HTR-8/SVneo (cell line): ENCODE measurements at regions not wholly inside any gene's neighbourhood (a gene's known extent, or its start where the extent isn't known, plus 50 kb on each side); places are given as distances from the start of the nearest gene placed in this dataset.

Source experiments
- DNase-seq: peaks from one replicate; pipeline ENCODE4 v3.0.0; 2011; ENCODE audit warnings: low spot score, mixed read lengths; ENCODE audit not compliant: insufficient read length
- FAIRE-seq: peaks from 2 replicates; lab custom pipeline; 2011; peaks lifted over from hg19 to GRCh38; lab: Jason Lieb, UNC

DNA sequence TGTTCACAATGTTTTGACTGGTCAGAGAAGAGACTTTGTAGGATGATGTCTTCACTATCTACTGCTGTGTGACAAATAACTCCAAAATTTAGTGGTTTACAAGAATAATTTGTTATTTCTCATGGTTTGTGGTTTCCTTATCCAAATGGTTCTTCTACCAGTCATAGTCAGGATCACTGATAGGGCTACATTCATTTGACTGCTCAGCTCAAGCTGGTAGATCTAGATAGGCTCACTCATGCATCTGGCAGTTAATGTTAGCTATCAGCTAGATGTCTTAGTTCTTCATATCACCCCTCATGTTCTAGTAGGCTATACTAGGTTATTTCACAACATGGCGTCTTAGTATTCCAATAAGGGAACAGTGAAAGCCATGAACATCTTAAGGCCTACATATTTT, 131.0 kb downstream of the ID4 start:
- DNase-seq: no peak
- FAIRE-seq: no peak

DNA sequence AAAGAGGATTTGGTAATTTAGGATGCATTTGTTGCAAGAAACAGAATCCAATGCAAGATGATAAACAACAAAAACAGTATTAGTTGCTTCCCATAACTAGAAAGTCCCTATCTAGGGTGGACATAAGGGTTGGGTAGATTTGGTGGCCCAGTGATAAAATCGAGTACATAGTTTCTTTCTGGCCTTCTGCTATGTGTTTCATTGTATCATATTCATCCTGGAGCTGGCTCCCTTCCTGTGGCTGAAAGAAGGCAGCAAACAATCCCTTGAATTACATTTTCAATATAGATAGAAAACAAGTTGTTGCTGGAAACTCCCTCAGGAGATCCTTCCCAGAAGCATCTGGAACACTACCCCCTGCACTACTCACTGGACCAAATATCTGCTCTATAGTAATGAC, 135.1 kb downstream of the ID4 start:
- FAIRE-seq (no peak), DNase-seq (no peak)

DNA sequence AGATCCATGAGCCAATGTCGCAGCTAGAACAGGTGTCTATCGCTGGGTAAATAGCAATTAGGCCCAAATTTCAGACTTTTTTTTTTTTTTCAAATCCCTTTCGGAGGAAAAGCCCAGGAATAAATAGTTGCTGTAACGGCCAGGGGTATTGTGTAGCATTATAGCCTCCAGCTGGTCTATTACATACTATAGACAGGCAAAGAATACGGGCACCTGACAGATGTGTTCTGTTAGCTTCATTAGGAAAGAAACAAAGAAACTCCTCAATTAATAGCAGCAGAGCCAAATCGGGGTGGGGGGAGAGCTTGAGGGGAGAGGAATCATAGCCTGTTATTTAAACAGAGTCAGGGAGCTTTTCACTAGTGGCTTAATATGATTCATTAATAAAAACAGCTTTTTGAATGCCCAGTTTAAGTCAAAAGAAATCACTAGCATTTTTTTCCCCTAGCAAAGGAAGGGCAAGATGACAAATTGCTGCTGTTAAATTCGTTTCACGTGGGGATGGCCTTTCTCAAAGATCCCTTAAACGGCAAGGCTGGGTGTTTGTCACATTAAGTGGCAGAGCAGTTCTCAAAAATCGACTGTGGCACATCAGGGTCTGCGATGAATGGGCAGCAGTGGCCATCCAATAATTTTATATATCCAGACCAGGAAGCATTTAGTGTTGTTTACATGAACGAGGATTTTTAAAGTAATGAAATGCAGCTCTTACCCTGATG, 139.4 kb downstream of the ID4 start:
- FAIRE-seq (no peak), DNase-seq (no peak)

DNA sequence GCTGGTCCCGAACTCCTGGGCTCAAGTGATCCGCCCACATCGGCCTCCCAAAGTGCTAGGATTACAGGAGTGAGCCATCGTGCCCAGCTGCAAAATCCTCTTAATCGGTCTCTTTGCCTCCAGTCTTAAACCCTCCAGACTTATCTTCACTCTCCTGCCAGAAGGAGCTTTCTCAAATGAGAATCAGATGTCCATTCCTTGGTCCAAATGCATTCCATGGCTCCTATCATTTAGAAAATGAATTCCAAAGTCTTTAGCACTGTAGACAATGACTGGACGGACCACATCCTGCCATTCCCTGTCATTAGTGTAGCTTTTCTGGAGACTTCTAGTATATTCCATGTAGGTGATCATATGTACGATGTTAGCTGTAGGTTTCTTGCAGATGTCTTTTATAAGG, 141.9 kb downstream of the ID4 start:
- DNase-seq (no peak), FAIRE-seq (no peak)

DNA sequence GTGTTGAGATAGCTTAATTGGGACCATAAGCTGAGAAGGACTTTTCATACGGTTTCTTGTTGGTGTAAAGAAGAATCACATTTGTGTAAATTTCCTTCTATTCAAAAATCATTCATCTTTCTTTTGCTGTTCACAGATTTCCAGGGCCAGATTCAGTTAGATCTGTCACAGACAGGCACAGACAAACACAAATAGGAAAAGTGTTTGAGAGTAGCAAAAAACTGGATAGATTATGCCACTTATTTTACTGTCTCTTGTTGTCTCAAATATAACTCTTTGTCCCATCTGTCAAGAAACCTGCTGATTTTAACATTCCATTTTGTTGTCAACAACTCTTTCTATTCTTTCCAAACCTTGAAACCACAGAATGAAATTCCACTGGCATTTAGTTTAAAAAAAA, 142.8 kb downstream of the ID4 start:
- FAIRE-seq: no peak
- no peak for DNase-seq

DNA sequence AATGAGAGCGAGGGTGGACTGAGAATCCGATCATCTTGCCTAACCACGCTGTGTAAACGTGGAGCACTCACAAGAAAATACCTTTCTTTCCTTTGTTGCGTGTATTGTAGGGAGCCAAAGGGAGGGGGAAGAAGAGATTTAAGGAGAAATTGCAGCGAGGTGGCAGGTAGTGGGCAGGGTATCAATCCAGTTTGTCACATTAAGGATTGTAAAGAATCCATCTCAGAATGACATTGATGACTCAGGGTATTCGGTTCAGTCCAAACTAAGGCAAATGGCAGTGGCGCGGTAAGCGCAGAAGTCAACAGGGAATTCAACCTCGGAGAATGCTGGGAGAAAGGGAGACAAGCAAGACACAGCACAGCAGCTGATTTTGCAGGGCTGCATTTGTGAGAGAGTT, 146.2 kb downstream of the ID4 start:
- FAIRE-seq (no peak), DNase-seq (no peak)

DNA sequence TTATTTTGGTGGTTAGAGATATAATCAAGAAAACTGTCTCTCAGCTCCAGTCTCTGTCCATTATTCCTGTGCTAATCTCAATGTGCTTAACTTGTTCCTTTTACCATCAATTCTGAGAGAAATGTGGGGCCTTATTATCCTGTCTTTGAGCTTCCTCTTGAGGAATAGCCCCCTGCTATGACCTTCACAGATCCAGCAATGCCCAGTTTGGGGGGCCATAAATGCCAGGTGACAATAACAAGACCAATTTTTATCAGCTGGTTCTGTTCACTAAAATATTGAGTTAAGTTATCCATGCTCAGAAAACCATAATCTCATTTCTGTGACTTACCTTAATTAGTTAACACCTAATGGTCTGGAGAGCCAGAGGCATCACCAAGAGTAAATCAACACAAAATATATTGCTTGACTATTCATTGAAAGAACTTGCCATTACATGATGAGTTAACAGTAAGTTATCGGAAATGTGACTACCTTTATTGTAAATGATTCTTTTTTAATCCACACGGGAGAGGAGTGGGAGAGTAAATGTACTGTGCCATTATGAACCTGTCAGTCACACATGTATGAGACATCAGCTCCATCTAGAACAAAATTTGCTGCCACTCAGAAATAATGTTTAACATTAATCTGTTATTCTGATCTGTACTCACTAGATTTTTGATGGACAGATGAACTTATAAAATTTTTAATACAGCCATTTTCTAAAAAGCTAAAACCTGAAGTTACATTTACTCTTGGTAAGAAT, 149.7 kb downstream of the ID4 start:
- no peak for FAIRE-seq
- DNase-seq: no peak

DNA sequence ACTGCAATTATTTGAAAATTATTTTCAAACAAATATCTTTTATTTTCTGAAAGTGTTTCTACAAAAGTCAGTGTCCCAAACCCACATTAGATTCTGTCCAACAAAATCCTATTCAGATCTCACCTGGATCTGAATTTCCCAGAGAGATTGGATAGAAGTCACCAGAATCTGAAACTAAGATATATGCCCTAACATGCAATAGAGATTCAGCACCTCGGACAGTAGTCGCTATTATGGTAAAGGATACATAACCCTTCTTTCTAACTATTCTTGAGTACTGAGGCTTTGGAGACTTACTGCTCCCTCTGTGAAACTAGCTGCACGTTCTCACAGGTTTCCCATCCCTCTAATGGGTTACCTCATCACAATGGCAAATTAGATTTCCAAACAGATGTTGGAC, 151.4 kb downstream of the ID4 start:
- DNase-seq (no peak), FAIRE-seq (no peak)

DNA sequence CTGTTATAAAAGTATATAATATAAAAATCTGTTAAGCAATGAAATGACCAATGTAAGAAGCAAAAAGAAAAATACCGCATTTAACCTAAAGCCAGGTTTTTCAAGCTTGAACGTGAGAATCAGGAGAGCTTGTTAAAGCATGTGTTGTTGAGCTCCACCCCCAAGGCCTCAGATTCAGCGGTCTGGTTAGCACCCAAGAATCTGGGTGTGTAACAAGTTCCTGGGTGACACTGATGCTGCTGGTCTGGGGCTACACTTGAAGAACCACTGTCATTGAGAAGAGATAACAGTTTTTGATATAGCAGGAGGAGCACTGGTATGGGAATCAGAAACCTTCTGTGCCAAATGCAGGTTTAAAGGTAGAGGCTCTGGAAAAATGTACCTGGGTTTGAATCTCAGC, 154.0 kb downstream of the ID4 start:
- DNase-seq (no peak), FAIRE-seq (no peak)

DNA sequence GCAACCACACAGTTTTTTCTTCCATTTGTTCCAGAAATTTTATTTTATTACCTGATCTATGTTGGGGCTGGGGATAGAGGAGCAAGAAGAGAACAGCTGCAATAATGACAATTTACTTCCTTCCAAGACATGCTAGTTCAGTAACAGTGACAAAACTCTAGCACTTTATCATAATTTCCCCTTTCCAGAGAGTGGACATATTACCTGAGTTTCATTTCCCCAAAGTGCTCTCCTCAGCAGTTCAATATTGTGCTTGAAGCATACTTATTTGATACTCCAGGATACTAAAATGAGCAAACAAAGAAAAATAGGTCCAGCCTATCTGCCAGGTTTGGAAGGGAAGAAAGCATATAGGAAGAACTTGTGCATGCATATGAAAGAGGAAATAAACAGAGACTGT, 157.7 kb downstream of the ID4 start:
- DNase-seq (no peak), FAIRE-seq (no peak)

DNA sequence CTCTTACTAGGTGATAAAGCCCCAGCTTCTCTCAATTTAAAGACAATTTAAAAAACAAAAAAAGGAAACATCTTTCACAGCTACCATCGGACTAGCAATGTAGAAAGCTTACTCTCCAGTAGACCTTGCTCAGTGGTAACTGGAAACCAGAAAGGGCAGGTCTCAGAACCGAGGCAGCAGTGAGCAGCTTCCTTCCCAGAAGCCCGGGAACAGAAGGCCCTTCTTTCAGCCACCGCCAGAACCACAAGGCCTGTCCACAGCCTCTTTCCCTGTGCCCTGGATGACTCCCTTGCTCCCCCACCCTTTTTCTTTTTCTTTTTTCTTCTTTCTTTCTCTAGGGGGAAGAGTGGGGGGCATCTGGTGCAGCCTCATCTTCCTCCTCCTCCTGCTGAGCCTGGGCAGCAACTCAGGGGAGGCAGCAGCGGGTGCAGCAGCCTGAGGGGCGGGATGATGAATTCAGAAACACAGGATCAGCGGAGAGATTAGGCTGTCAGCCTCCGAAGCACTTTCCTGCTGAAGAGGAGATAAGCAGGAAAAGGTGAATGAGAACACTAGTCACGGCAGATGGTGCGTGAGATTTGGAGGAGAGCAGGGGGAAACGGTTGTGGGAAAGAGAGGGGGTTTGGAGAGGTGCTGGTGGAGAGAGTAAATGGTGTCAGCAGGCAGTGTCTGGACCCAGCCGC, 158.5 kb downstream of the ID4 start:
- no peak for DNase-seq
- no peak for FAIRE-seq

DNA sequence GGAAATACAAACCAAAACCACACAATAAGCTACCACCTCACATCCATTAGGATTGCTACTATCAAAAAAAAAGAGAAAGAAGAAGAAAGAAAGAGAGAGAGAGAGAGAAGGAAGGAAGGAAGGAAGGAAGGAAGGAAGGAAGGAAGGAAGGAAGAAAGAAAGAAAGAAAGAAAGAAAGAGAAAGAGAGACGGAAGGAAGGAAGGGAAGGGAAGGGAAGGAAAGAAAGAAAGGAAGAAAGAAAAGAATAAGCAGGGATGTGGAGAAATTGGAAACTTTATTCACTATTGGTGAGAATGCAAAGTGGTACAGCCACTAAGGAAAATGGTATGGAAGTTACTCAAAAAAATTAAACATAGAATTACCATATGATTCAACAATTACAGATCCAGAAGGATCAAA, 159.9 kb downstream of the ID4 start:
- DNase-seq (no peak), FAIRE-seq (no peak)

DNA sequence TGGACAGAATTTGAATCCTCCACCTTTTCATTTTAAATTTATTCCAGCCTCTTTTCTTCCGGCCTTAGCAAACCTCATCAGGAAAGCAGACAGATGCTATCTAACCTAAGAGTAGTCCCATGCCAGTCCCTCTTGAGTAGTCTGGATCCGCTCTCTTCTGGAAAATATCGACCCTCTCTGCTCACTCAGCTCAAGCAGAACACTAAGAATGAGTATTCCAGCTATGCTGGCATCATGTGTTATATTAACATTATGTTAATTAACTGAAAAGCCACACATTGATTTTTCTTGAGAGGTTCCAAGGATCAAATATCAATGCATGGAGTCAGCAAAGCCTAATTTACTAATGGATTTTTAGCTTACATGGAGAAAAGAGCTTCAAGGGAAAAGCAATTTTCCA, 161.4 kb downstream of the ID4 start:
- DNase-seq: no peak
- FAIRE-seq: no peak

DNA sequence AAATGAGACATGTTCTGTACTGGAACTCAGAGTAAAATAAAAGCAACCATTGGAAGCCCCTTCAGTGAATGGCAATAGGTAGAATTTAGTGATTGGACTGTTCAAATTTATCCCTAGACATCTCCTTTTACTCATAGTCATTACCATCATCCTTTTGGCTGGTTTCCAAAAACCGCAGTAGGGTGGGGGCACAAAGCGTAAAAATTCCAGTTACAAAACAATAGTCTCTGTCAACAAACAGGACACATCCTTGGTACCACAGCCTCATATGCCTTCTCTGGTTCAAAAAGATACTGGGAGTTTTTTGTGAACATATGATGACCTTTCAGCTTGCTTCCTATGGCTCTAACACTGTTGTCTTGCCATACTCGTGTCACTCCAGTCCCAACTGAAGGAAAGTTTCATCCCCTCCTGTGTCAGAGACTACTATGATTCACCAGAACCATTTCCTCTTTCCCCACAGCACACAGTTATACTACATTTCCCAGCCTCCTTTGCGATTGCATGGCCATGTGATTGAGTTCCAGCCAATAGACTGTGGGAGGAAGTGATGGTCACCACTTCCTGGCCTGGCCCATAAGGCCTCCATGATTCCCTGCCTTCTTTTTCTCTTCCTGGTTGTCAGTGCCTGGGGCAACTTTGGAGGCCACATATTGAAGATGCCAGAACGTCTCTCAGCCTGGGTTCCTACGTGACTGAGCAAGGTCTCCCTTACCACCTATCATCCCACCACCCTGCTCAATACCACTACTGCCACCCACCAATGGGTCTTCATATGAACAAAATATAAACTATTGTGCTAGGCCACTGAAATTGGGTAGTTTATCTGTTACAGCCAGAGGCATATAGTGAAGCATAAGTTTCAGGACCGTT, 162.4 kb downstream of the ID4 start:
- FAIRE-seq (no peak), DNase-seq (no peak)

DNA sequence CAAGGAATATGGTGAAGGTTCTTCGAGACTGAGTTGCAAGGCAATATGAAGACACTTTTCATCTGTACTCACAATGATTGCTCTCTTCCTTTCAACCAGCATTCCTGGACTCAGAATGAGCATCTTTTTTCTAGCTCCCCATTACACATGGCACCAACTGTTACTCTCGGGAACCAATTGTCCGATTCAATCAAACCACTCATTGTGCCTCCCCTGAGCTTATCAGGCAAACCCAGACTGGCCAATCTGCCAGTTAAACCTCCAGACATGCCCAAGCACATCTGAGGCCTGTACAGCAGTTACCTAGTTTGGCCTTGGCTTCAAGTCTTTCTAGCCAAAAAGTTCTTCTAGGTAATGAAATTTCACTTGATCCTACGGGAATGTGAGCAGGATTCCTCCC, 164.1 kb downstream of the ID4 start:
- DNase-seq (no peak), FAIRE-seq (peak; percentile 54)

DNA sequence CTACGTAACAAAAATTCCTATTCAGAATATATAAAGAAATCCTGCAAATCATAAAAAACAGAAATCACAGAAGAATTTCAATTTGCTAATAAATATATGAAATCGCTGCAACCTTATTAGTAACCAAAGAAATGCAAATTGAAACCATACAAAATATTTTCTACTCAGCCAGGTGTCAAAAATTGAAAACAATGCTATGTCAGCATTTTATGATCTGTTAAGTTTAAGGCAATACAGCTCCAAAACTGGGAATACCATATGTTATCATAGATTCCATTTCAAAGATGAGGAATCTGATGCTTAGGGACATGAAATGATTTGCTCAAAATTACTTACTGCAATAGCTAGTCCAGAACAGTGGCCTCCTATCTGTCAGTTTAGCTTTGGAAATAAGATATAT, 168.9 kb downstream of the ID4 start:
- no peak for FAIRE-seq
- DNase-seq: no peak

DNA sequence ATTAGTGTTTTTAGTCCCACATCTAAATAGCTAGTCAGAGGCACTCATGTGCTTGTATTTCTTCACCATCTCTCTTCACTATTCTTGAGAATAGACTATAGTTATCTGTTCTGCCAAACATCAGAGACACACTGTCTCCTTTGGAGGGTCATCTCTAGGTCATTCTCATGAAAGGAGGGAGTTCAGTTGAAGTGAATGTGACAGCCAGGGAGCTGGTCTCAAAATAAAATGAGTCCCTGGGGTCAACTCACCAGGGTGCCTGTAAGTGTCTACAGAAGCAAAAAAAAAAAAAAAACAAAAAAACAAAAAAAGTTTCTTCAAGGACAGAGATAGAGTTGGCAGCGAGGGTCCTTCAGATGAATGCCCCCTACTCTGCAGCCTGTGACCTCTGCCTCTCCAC, 171.0 kb downstream of the ID4 start:
- FAIRE-seq (no peak), DNase-seq (no peak)

DNA sequence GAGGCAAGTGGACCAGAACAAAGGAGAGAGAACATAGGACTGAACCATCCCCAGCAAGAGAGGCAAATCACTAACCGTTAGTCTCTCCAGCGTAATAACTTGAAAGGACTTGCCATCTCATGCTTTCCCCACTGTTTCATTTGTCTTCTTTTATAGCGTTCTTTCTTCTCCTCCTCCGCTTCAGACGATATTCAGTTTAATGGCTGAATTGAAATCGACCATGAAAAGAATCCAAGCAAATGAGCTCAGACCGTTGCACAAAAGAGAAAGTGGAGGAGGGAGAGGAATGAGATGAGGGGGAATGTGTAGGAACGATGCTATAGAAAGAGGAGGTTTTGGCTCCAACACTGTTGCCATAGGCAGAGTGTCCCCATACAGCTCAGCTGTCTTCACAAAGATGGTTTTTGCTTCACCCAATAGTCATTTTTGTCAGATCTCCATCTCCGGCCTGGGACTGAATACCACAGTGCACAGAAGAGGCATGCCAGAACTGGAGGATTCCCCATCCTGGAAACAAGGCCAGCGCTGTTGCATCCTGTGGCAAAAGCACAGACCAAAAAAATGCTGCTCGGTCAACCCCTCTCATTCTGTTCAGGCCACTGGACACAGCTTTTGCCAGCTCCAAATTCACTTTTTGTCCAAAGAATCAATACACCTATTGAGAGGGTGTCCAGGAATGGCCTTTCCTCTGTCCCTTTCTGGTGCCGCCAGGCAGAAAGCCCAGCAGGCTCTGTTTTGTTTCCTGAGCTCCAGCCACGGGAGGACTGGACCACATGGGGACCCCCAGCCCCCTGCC, 176.1 kb downstream of the ID4 start:
- no peak for FAIRE-seq
- DNase-seq: no peak

DNA sequence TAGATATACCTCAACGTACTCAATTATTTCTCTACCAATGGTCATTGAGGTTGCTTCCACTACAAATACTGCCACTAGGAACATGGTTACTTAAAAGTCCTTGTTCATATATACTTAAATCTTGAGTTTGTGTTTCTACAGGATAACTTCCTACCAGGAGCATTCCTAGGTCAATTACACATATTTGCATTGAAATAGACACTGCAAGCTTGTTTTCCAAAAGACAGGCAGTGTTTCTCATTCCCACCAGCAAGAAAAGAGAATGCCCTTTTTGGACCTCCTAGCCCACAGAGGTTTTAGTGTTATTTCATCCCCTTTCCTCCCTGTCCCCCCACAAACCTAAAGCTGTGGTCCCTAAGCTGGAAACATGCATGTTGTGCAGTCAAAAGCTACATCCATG, 177.3 kb downstream of the ID4 start:
- DNase-seq (no peak), FAIRE-seq (no peak)

DNA sequence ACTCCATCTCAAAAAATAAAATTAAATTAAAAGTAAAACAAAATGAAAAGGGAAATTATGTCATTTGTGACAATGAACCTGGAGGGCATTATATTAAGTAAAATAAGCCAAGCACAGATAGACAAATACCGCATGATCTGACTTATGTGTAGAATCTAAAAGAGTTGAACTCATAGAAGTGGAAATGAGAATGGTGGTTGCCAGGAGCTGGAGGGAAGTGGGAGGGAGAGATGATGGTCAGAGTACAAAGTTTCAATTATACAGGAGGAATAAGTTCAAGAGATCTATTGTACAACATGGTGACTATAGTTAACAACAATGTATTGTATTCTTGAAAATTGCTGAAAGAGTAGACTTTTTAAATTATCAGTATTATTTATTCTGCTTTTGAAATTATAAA, 183.4 kb downstream of the ID4 start:
- no peak for FAIRE-seq

More for the DNA sequence above, 183.4 kb downstream of the ID4 start:
- DNase-seq: no peak
